HG03025 (cell line): ENCODE measurements at regions not wholly inside any gene's neighbourhood (a gene's known extent, or its start where the extent isn't known, plus 50 kb on each side); places are given as distances from the start of the nearest gene placed in this dataset.

Source experiments
- ATAC-seq: cut with Tn5 transposase; IDR thresholded peaks from one replicate; pipeline ENCODE4 v1.9.1; 2021; ENCODE audit warnings: mild to moderate bottlenecking, moderate library complexity; ENCODE audit not compliant: unreplicated experiment, low FRiP score

GRCh38 chr18:53682796-53683195 is 541.7 kb downstream of the MBD2 start:
- ATAC-seq, result no peak

DNA sequence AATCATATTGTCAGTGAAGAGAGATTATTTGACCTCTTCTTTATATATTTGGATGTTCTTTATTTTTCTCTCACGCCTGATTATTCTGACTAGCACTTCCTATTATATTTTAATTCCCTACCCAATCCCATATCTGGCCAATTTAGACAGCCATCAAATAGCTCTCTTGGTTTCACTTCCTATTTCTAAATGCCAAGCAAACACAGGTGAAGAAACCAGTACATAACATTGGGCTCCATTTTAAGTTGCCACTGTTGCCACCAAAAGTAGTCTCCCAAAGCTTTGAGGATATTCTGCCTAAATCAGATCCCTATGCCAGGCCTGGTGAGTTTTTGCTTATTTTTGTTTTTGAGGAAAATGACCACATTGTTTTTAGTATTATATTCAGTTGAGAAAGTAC is 547.0 kb downstream of the MBD2 start:
- no peak for ATAC-seq

- ATAC-seq, result no peak
Observed at GRCh38 chr18:53665701-53666100, 558.8 kb downstream of the MBD2 start.

DNA sequence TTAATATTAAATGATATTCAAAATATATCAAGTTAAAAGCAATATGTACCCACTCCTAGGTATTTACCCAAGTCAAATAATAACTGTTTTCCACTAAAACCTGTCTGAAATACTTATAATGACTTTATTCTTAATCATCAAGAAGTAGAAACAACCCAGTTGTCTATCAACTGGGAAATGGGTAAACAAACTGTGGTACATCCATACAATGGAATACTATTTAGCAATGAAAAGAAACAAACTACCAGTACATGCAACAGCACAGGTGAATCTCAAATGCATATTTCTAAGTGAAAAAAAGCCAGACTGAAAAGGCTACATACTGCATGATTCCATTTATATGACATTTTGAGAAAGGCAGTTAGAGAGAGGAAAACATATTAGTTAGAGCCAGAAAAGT is 559.9 kb downstream of the MBD2 start:
- ATAC-seq, result no peak

- ATAC-seq, result no peak
Observed at GRCh38 chr18:53660306-53660705, 564.2 kb downstream of the MBD2 start.

GRCh38 chr18:53657257-53657656 is 567.2 kb downstream of the MBD2 start:
- ATAC-seq, result no peak

DNA sequence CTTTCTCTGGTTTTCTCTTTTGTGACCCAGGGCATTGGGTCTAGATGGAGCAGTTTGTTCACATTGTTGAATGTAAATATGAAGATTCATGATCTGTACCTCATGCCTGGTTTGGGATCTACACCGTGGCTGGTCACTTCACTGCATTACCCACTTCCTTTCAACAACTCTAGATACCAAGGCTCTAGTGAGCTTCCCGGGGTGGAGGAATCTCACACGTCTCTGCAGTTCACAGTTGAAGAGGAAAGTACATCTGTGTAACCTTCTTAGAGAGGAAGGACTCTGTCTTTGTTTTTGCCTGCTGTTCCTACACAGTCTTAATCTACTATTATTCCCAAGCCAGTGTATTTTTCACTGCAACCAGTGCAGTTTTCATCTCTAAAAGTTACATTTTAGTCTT is 574.8 kb downstream of the MBD2 start:
- ATAC-seq, result no peak

DNA sequence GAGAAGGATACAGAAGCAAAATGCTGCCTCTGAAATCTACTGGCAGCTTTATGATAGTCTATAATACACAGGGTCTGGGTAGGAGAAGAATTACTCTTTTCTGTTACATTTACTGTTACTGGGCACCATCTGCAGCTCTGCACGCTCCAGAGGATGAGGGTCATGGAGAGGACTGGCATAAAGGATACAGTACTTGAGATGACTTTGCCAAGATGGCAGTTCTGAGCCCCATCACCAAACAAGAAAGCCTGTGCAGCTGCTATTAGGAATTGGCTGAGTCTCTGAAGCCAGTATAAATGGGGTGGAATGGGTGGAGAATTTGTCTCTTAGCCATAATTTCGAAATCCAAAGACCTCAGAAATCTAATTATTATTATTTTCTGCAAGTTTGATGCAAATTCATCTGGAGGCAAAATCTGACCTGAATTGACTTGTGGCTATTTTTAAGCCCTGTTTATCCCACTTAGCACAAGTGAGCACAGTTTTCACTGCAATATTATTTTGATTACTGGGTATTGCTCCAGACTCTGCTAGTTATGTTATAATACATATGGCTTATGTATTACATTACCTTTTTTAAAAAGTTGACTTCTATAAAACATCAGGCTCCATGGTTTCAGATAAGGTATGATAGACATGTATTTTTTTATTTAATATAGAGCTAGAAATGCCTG is 579.5 kb downstream of the MBD2 start:
- no peak for ATAC-seq

DNA sequence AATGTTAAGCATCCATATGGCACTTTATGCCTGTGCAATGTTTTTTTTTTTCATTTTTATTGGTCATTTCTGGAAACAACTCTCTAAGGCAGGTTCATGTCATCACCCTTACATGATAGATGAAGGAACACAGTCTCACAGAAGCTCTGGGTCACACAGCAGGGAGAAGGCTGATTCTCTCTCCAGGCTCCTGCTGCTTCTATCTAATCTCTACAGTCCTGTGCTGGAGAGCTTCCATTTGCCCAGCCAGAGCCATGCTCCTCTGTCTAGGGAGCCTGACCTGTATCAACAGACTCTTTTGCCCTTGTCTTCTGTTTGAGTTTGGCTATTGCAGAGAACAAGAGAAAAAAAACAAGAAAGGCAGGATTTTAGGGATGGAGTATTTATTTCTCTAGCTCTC is 584.8 kb downstream of the MBD2 start:
- no peak for ATAC-seq

DNA sequence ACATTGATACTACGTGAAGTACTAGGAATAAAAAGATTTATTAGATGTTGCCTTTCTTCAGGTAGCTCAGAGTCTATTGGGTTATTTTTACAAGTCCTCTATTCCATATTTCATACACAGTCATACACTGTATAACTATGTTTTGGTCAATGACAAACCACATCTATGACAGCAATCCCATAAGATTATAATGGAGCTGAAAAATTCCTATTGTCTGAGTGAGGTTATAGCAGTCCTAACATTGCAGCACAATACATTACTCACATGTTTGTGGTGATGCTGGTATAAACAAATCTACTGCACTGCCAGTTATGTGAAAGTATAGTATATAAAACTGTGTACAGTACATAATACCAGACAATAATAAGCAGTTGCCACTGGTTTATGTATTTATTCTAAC is 595.1 kb downstream of the MBD2 start:
- ATAC-seq, result no peak

DNA sequence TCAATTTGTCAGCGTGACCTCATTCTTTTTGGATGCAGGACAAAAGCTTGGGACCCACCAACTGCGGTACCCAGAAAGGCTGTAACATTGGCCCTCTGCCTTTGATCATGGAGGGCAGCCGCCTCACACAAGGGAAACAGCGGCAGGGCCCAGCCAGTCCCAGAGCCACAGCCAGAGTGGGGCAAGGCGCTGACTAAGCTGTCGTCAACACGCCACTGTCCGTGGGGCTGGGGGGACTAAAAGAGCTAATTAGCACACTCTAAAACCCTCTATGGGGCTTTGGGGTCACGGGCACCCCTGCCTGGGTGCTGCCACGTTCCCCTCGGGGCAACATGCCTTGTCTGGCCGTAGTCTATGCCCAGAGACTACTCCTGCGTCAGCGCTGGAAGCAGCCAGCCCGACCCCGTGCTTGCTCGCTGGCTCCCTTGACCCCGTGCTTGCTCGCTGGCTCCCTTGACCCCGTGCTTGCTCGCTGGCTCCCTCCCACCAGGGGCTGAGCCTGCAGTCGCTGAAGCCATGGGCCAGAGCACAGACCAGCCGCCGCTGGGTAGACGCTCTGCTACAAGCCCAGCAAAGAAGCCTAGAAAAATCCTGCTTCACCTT is 598.4 kb downstream of the MBD2 start:
- no peak for ATAC-seq

GRCh38 chr18:53610957-53611356 is 613.5 kb downstream of the MBD2 start:
- no peak for ATAC-seq

DNA sequence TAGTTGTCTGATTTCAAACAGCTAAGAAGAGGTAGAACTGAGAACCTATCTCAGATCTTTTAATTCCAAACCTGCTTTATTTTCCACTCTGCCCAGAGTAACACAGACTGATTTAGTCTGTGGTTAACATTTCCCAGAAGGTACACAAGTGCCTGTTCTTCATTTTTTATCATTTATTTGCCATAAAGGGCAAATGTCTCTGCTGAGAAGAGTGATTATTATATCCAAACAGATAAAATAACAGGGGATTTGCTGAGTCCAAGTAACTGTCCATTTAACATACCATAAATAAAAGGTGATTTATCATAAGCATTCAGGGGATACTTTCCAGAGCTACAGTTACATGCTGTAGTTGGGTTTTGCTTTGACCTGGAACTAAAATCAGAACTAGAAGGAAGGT is 617.7 kb downstream of the MBD2 start:
- ATAC-seq, result no peak

DNA sequence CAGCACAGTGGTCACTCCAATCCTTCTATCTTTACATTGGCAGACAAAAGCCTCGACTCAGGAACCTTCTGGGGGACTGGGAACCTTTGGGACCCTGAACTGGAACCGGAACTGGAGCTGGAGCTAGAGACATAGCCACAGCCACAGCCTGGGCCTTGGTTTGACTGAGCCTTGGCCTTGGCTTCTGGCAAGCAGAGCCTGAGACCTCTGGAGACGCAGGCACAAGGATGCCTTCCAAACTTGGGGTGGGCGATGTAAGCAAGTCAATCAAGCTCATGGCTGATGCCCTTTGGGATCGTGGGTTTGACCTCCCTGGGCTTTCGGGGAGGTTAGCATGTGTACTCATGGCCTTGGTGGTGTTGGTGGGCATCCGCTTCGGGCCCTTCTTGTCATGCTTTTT is 619.3 kb downstream of the MBD2 start:
- ATAC-seq, result no peak

- no peak for ATAC-seq
Observed at GRCh38 chr18:53603276-53603675, 621.2 kb downstream of the MBD2 start.

DNA sequence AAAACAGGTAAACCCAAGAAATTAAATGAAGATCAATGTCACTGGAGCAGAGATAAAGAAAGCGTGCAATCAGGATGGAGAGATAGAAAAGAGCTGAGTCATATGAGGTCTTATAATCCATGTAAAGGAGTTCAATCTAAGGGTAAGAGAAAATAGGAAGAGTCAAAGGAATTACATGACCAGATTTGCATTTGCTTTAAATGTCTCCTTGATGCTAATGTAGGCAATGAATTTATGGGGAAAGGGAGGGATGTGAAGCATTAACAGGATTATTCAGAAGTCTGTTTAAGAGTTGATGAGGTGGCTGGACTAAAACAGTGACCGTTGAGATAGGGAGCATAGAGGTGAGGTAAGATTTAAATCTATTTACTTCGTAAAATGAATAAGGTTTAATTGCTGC is 623.1 kb downstream of the MBD2 start:
- ATAC-seq, result no peak

DNA sequence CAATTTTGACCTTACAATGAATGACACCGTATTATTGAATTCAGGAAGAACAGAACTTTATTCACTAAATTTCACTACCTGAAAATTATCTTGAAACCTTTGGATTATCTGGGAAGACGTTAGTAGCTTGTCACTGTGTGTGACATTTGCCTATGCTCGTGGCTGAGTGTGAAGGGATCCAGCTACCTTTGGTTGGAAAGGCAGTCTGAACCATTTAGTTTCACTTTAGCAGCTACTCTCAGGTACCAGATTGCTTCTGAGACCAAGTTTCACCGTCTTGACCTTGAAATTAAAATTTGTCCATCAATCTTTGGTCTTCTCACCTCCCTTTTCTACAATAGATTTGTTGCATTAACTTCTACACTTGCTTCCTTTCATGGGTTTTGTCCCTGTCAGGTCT is 637.5 kb downstream of the MBD2 start:
- ATAC-seq, result no peak
